Dermis blood vessel endothelial cell (primary cell): ENCODE measurements at regions not wholly inside any gene's neighbourhood (a gene's known extent, or its start where the extent isn't known, plus 50 kb on each side); places are given as distances from the start of the nearest gene placed in this dataset.
"Not testable (repeated sequence)": the region's sequence is repeated elsewhere in the genome, so short reads cannot be mapped to it uniquely, and the experiment has no call there.

Source experiments
- DNase-seq: peaks from one replicate; pipeline ENCODE4 v3.0.0; 2010

DNA sequence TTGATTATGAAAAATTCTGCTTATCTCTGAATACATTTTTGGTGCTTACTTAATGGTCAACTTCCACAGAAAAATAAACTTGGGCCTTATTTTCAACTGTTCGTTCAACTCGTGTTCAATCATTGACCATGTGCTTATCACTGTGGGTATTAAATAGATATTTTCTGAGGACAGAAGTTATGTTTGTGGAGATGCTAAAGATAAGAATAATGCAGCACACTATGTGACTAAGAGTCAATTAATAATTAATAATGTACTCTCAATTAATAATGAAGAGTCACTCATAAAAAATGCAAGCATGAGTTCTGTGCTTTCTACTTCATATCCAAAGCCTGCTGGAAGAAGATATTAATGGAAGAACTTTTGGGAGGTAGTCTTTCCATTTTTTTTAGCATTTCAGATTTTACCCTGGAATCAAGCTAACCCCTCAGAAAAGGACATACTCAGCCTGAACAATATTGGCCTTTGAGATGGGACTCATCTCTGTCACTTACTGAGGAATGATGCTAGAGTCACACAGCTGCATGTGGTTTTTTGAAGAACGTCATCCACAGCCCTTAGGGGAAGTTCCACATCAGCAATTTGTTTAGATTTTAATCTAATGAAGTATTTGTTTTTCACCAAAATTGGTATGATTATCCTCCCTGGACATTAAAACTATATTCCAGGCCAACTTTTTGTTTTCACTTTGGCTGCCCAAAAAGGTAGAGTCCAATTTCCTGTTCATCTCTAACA is 191.9 kb upstream of the CRIM1 start:
- no peak for DNase-seq

DNA sequence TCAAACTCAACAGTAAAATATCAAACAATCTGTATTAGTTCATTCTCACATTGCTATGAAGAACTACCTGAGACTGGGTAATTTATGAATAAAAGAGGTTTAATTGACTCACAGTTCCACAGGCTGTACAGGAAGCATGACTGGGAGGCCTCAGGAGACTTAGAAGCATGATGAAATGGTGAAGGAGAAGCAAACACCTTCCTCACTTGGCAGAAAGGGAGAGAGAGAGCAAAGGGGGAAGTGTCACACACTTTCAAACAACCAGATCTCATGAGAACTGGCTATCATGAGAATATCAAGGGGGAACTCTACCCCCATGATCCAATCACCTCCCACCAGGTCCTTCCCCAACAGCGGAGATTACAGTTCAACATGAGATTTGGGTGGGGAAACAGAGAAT is 198.5 kb upstream of the CRIM1 start:
- not testable (repeated sequence) for DNase-seq

DNA sequence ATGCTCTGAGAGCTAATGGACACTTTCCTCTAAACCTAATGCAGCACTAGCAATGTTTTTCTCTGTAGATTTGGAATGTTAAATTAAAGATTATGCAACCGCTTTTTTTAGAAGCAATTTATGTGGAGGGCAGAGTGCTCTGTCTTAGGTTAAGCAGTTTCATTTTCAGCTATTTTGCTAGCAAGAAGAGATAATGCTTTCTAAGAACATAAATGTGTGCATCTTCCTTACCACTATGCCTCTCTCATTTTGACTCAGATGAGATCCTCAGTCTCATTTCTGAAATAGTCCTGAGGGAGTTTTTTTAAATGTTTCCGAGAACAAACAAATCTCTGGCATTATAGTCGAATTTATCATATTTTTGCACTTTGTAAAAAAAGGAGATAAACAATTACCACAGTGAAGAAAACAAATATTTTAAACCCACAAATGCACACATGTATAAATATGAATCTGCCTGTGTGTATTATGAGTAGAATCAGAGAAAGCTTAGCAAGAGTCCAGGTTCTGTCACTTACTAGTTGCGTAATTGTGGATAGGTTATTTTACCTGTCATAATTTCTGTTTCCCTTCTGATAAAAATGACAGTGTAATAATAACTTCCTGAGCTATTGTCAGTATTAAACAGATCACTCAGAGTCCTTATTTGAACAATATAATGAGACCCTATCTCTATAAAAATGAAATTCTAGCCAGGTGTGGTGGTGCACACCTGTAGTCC is 207.7 kb upstream of the CRIM1 start:
- no peak for DNase-seq

DNA sequence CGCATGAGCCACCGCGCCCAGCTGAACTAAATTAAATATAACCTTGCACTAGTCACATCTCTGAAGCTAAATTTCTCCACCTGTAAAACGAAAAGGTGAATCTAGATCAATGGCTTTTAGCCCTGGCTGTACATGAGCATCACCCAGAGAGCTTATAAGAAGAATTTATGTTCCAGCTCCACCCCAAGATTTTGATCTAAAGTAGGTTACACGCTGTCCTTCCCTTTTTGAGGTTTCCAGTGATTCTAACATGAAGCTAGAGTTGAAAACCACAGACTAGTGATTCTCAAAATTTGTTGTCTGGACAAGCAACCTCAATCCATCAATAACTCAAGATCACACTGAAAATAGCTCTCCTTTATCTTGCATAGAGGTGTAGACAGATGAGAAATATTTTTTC is 208.8 kb upstream of the CRIM1 start:
- no peak for DNase-seq

DNA sequence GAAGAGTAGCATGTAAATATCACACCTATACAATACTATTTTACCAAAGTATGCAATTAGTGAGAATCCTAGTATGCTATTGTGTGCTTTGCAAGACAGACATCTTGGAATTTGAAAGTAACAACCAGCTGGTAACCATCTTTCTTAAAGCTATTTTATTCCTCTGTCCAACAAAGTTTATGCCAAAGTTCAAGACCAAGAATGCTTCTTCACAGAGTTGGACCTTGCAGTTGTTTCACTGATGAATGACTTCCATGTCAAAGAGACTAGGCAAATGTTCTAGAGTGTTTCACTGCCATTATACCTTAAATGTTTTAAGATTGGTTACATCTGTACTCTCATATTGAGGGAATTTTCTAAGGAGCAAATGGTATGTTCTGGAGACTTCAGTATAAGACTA is 215.2 kb upstream of the CRIM1 start:
- DNase-seq, result no peak

DNA sequence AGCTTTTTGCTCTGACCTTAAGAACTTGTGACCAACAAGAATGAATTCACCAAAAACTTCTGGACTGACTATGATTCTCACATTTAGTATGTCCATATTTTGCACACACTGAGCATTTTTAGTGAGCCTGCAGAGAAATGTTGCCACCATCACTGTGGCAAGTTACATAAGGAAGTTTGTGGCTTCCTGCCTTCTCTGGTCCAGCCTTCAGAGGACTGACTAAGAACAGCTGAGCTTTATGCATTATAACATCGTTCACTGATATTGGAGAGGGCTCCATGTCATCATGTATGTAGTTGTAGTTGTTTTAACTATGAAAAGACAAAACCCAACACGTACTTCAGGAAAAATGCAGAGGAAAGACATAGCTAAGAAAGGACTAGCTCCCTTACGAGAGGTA is 218.0 kb upstream of the CRIM1 start:
- DNase-seq, result no peak

DNA sequence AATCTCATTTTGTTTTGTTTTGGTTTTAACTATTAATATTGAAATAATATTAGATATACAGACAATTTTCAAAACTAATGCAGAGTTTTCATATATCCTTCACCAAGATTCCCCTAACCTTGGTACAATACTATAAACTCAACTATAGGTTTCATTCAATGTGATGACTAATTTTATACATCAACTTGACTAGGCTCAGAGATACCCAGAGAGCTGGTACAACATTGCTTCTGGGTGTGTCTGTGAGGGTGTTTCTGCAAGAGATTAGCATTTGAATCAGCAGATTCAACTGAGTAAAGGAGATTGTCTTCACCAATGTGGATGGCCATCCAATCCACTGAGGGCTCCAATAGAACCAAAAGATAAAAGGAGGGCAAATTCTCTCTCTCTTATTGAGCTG is 221.3 kb upstream of the CRIM1 start:
- no peak for DNase-seq

DNA sequence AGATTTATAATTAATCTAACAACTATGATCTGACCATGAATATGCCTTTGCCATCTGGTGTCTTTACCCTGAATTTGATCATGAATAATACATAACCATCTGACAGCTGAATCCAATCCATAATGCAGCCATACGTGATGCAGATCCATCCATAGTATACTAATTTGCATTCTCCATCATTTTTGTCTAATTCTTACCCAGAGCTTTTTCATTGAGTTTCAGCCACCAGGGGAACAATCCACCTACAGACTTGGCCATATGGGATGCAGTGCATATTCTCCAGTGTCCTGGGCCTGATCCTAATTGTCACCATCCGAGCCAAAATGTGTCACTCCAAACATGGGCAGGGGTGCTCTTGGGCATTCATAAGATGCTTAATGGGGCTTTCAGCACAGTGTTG is 227.2 kb upstream of the CRIM1 start:
- no peak for DNase-seq

DNA sequence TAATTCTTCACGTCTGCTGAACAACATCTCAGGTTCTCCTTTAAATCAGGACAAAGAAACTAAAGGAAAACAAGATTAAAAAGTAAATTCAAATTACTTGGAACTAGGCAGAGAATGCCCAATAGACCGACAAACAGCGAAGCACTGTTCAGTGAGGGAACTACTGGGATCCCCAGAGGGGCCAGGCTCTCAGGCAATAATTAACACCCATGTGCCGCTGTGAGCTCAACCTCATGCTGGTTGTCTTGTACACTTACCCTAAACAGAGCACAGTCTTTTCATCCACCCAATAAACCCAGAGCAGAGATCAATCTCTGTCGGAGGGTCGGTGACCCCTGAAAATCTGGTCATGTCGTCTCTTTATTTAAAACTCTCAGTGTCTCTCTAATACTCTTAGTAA is 229.9 kb upstream of the CRIM1 start:
- DNase-seq, result no peak

DNA sequence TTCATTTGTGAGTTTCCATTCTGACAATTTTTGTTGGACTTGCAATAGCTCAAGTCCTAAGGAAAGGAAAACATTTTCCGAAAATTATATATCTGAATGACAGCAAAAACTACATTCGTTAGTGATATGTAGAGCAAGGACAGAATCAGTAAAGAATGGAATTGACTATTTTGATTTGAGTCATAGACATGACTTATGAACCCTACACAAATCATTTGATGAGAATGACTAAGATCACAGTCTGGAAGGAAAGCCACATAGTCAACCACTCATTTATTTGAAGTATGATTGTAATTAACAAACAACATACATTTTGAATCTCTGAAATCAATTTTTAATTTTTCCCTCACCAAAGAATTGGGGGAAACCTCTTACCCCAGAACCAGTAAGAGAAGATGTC is 231.6 kb upstream of the CRIM1 start:
- no peak for DNase-seq

DNA sequence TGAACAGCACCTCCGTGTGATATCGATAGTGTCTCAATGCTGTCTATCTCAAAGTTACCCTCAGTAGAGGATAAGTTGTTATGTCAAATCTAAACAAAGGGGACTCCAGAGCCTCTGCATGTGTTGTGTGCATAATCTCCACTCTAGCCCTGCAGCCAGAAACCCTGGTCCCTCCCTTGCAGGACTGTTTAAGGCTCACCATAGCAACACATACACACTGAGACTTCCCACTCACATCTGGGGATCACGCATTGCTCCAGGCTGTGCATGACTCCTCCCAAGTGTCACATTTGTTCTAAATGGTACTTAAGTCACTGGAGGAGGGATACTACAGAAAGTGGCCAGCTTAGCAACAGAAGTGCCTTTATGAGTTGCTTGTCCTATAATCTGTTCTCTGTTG is 258.6 kb upstream of the CRIM1 start:
- no peak for DNase-seq

DNA sequence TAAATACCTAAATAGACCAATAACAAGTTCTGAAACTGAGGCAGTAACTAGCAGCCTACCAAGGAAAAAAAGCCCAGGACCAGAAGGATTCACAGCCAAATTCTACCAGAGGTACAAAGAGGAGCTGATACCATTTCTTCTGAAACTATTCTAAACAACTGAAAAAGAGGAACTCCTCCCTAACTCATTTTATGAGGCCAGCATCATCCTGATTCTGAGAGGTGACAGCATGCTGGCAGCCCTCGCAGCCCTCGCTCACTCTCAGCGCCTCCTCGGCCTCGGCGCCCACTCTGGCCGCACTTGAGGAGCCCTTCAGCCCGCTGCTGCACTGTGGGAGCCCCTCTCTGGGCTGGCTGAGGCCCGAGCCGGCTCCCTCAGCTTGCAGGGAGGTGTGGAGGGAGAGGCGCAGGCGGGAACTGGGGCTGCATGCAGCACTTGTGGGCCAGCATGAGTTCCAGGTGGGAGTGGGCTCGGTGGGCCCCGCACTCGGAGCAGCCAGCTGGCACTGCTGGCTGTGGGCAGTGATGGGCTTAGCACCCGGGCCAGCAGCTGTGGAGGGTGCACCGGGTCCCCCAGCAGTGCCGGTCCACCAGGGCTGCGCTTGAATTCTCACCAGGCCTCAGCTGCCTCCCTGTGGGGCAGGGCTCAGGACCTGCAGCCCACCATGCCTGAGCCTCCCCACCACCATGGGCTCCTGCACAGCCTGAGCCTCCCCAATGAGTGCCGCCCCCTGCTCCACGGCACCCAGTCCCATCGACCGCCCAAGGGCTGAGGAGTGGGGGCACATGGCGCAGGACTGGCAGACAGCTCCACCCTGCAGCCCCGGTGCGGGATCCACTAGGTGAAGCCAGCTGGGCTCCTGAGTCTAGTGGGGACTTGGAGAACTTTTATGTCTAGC is 263.5 kb upstream of the CRIM1 start:
- DNase-seq, result not testable (repeated sequence)

DNA sequence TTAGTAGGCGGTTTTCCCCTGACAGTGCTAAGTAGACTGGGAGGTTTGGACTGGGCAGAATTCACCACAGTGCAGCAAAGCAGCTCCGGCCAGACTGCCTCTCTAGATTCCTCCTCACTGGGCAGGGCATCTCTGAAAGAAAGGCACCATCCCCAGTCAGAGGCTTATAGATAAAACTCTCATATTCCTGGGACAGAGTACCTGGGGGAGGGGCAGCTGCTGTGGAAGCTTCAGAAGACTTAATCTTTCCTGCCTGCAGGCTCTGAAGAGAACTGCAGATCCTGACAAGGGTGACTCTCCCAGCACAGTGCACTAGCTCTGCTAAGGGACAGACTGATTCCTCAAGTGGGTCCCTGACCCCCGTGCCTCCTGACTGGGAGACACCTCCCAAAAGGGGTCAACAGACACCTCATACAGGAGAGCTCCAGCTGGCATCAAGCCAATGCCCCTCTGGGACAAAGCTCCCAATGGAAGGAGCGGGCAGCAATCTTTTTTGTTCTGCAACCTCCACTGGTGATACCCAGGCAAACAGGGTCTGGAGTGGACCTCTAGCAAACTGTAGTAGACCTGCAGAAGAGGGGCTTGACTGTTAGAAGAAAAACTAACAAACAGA is 266.8 kb upstream of the CRIM1 start:
- no peak for DNase-seq

DNA sequence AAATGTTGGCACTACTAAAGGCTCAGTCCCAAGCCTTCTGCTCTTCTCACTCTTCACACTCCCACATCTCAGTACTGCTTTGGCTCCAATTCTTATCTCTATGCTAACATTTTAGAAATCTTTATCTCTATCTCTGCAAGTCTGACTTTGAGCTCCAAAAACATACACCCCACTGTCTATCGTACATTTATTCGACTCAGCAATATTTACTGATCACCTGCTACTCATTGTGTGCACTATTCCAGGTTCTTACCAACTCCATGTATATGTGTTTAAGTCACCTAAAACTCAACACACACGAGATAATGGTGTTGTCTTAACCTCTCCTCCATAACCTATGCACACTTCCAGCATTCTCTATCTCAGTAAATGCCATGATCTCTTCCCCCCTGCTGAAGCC is 268.2 kb upstream of the CRIM1 start:
- DNase-seq, result no peak

DNA sequence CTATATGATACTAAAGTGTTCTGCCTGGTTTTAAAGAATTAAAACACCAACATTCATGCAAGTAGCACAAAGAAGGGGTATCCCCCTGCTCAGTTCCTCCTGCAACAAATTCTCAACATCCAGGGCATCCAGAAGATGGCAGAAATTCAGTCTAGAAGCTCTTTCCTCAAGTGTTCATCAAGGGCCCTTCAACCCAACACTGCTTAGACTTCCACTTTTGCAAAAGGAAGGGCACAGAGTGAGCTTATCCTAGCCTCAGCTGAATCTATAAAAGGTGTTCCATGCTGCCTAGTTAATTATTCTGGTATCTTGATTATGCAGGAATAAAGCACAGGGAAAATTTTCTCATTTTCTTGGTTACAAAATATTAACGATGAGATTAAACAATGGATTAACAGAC is 275.8 kb upstream of the CRIM1 start:
- no peak for DNase-seq

DNA sequence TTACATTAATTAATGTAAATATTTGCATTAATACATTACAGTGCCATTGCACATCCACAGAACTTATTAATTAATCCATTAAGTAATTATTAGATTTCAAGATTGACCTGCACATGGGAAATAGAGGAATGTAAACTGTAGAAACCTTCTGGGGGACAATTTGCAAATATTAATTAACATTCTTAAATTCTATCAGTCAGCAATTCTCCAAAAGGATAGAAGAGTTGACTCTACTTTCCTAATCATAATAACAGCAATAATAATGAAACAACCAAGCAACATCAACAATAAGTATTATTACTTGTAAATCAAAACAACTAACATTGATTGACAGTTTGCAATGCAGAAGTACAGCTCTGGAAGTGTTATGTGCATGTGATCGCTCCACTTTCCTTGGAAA is 281.6 kb upstream of the CRIM1 start:
- DNase-seq, result no peak

DNA sequence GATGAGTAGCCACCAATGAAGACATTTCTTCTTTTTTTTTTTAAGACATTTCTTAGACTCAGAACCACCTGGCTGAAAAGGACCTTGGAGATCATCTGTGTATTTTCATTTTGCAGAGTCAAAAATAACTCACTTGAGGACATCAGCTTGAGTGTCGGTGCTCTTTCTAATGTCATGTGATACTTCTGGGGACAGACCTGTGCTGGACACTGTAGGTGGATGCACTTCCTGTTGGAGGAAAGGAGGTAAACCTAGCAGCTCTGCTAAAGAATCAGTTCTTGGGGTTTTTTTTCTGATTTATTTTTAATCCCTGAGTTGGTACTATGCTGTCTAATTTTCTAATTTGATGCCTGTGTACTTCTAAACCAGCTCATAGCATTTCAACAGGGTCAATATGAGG is 283.9 kb upstream of the CRIM1 start:
- DNase-seq, result no peak

DNA sequence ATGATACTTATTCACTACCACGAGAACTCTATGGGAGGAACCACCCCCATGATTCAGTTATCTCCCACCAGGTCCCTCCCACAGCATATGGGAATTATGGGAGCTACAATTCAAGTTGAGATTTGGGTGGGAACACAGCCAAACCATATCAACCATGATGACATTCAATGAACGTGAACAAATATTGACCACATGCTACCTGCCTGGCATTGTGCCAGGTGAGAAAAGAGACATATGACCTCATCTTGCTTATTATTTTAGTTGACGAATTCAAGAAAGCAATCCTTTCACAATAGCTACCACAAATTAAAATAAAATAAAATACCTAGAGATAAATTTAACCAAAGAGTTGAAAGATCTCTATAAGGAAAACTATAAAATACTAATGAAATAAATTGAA is 286.5 kb upstream of the CRIM1 start:
- no peak for DNase-seq

DNA sequence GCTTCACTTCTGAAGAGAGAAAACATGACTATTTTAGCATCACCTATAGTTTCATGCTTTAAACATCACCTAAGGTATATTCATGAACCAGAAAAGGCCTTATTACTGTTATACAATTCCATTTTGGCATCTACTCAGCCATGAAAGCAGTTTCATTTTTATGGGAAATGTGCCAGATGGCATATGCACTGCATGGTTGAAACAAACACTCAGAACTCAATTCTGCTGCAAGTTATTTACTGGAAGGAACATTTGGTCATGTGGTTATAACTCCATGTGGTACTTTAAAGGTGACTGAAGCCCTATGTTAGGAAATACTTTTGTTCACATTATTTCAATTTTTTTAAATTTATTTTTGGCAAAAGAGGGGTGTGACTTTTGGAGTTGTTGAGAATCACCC is 287.5 kb upstream of the CRIM1 start:
- no peak for DNase-seq

DNA sequence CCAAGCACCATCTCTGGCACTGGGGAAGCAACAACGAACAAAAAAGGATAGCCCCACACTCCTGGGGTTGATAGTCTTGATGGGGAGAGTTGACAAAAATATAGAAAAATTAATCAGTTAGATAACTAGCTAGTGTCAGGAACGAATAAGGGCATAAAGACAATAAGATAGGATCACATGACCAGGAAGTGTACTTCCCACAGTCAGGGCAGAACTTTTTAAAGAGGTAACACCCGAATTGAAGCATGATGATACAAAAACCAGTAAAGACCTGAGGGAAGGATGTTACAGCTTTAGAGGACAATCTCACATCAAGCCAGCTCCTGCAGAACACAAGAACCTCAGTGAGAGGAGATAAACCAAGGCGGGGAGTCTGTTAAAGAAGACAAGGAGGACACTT is 295.4 kb upstream of the CRIM1 start:
- no peak for DNase-seq

DNA sequence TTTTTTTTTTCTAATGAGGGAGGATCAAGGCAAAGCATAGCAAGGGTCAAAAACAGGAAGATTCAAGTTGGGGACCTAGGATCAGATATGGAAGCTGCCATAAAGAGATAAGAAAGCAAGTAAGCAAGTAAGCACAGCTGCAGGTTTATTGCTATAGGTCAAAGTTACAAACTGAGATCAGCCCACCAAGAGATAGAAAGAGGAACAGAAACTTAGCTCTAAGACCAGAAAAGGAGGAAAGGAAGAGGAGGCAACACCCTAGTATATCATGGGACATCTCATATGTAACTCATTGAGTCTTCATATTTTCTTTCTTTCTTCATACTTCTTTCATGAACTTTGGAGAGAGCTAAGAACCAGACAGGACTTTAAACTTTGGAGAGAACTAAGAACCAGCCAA is 295.9 kb upstream of the CRIM1 start:
- no peak for DNase-seq

DNA sequence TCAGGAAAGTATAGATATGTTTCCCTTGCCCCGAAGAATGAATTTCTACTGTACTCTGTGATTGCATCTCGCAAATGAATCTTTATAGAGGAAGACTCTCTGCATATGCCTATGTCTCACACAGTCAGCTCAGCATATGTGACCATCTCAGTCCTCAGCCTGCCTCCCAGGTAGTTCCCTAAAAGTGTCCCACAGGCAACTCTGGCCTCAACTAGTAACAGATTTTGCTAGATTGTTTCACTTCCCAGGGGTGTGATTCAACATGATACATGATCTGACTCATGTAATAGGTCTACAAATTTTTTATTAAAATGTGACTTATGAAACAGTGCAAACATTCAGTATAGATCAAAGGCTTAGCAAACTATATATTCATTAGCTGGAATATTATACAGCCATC is 296.6 kb upstream of the CRIM1 start:
- DNase-seq, result no peak

DNA sequence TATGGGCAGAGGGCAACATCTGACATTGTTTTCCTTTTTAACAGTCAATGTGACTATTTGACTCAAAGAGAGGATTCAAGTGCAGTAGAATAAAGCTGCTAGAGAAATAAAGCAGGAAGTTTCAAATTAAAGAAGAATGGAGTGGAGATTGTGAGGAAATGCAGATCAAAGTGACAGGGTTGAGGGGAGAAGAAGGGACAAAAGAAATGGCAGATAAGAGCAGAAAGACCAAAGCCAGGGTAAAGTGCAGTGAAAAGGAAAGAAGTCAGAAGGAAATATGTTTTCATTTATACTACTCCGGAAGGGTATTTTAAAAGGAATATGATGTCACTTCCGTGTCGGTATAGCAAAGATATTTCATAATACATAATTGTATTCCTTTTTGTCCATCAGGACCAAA is 297.5 kb upstream of the CRIM1 start:
- DNase-seq, result no peak
